ENCODE measurements at regions not wholly inside any gene's neighbourhood (a gene's known extent, or its start where the extent isn't known, plus 50 kb on each side); places are given as distances from the start of the nearest gene placed in this dataset.

- dilution Hi-C loops (cut with HindIII; ENCODE audit: low sequenced_read_pairs, unreplicated experiment), result no loop called here
- H2BK120ac ChIP-seq (ENCODE audit: low read depth, low read length), result peak overlapping the region; percentile 91
- peak overlapping the region; percentile 91 for H3K18ac ChIP-seq (ENCODE audit: low read depth, low read length)
- POLR2A ChIA-PET (ENCODE audit: unreplicated experiment), result no interaction called here
- no peak overlapping the region for H3K4me3 ChIP-seq (ENCODE audit: insufficient read depth, low read depth, low read length)
- peak overlapping the region; percentile 6 to 42; a peak in 3 of 4 replicates for H4K8ac ChIP-seq (ENCODE audit: low read depth in 2 of 2, low read length in 2 of 2)
- H2AK5ac ChIP-seq (ENCODE audit: low read depth, low read length), result peak overlapping the region; percentile 46; the same call in 1 of the 2 replicates
- no peak for TF ChIP-seq MXI1 (IDR thresholded peaks at IDR 0.05; ENCODE audit: borderline replicate concordance, low read depth, low read length)
- H3K9me3 ChIP-seq (ENCODE audit: control insufficient read depth, insufficient read depth, low read length), result no peaks in the 10 kb centered on the region
- in situ Hi-C loops (cut with MboI; ENCODE audit: low sequenced_read_pairs), result no loop called here
- H3K9me1 ChIP-seq (ENCODE audit: insufficient read depth, low read length), result peaks cover 5% of the 10 kb centered on the region
- peak overlapping the region; percentile 69 for H3K14ac ChIP-seq (replicated peaks; ENCODE audit: low read depth, low read length)
- H3K4me2 ChIP-seq (ENCODE audit: low read depth, low read length), result no peak overlapping the region
- no peaks in the 10 kb centered on the region for H3K27me3 ChIP-seq (ENCODE audit: control insufficient read depth, insufficient read depth, low read length)
- peaks cover 11% of the 10 kb centered on the region for H3K4me1 ChIP-seq (ENCODE audit: control insufficient read depth, insufficient read depth, low read length)
- H3K56ac ChIP-seq (ENCODE audit: extremely low read depth, insufficient read depth, low read length), result no peak overlapping the region
- peak overlapping the region; percentile 26; the same call in 1 of the 2 replicates for H3K23ac ChIP-seq (ENCODE audit: low read depth, low read length)
- CTCF ChIA-PET, result interaction anchor here (1.5 to 1.6 kb wide), 2 partner anchors 9 to 11 kb away, joined by 4 to 6 read pairs; no protein-coding TSS in a partner anchor
- DNase-seq (no peak), ATAC-seq (ENCODE audit: low read depth) (no peak)
- BruUV-seq (replicated peaks), result no TSS peak
- H4K91ac ChIP-seq (ENCODE audit: insufficient read depth, low read depth, low read length), result peak overlapping the region; percentile 49
- no peaks in the 10 kb centered on the region for H3K36me3 ChIP-seq (ENCODE audit: control insufficient read depth, insufficient read depth, low read length)
- H3K9ac ChIP-seq (ENCODE audit: low read depth, low read length), result no peak overlapping the region
- no peaks in the 10 kb centered on the region for H4K20me1 ChIP-seq (ENCODE audit: insufficient read depth, low read length)
- H2BK20ac ChIP-seq (ENCODE audit: low read depth, low read length), result peak overlapping the region; percentile 88
- H4K5ac ChIP-seq (ENCODE audit: low read depth, low read length), result peak overlapping the region; percentile 59; the same call in 1 of the 2 replicates
- peak overlapping the region; percentile 80 for H2BK5ac ChIP-seq (ENCODE audit: low read depth, low read length, poor library complexity, severe bottlenecking)
- H3K79me1 ChIP-seq (ENCODE audit: low read depth in 1 of 2, low read length in 2 of 2), result no peaks in the 10 kb centered on the region
- H2BK15ac ChIP-seq (ENCODE audit: low read depth, low read length), result peak overlapping the region; percentile 58; the same call in 2 of the 3 replicates
- peak overlapping the region; percentile 85 for H3K4ac ChIP-seq (ENCODE audit: low read depth, low read length)
- H2AFZ ChIP-seq (replicated peaks; ENCODE audit: low read length, poor library complexity), result peak overlapping the region; percentile 24
- intact Hi-C loops (cut with micrococcal nuclease), result loop anchor here (5.0 kb wide), 1 partner anchor 334 kb away; the partner anchor contains the start of gene SEMA6D
- peak overlapping the region; percentile 50; the same call in 1 of the 2 replicates for H3K27ac ChIP-seq (ENCODE audit: insufficient read depth, low read length)
- no peak overlapping the region for H2AK9ac ChIP-seq (replicated peaks; ENCODE audit: low read depth, low read length, poor library complexity)
- 100% methylated on average over 2 of the region's 5 CpGs; no CpG with 5 or more reads in 1 of the 2 experiments for WGBS, 2 experiments (ENCODE audit: extremely low coverage in 2 of 2, insufficient read length in 1 of 2)
These were observed 334.2 kb upstream of the SEMA6D start for GRCh38 chr15:47383102-47383501.

Measured in IMR-90 (cell line).